ENCODE measurements at regions not wholly inside any gene's neighbourhood (a gene's known extent, or its start where the extent isn't known, plus 50 kb on each side); places are given as distances from the start of the nearest gene placed in this dataset.
"Not testable (repeated sequence)": the region's sequence is repeated elsewhere in the genome, so short reads cannot be mapped to it uniquely, and the experiment has no call there.

DNA sequence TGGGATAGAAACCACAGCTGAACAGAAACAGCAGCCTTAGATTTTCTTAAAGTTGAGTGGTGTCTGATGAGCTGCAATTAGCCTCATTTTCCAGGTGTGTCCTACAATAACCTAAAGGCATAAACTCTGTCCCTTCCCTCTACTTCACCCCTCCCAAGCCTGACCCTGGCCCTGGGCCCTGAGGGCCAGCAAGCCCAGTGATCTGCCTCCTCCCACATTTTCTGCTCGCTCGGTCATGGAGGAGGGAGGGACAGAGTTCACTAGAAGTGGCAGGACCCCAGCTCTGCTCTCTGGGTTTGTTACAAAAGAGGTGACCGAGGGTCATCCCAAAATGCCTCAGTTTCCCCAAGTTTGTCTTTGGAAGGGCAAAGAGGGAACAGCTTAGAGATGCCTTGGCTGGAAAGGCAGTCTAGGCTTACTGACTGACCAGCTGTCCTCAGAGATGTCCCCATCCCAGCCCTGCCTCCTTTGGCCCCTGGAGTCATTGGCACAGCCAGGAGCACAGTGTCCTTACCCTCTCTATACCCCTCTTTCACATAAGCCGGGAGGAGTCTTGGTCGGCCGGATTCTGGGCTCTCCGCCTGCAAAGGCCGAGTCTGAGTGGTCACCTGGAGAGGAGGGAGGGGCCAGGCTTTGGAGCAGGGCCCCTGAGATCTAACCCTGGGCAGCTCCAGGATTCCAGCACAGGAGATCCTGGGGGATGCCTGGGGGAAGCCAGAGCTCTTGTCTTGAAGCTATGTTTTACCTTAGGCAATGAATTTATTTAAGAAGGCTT lies 172.7 kb downstream of the PTPRU start:
- Histone ChIP-seq H3K4me3 (no peak overlapping the region), H3K9me3 (no peaks in the 10 kb centered on the region), H3K4me1 (ENCODE audit: low read depth) (no peaks in the 10 kb centered on the region), H3K36me3 (ENCODE audit: low read depth) (no peaks in the 10 kb centered on the region)
- intact Hi-C loops (cut with DNase I, micrococcal nuclease): no loop called here
- ATAC-seq: no peak
- no peak for DNase-seq
- TF ChIP-seq, protein P1, sequence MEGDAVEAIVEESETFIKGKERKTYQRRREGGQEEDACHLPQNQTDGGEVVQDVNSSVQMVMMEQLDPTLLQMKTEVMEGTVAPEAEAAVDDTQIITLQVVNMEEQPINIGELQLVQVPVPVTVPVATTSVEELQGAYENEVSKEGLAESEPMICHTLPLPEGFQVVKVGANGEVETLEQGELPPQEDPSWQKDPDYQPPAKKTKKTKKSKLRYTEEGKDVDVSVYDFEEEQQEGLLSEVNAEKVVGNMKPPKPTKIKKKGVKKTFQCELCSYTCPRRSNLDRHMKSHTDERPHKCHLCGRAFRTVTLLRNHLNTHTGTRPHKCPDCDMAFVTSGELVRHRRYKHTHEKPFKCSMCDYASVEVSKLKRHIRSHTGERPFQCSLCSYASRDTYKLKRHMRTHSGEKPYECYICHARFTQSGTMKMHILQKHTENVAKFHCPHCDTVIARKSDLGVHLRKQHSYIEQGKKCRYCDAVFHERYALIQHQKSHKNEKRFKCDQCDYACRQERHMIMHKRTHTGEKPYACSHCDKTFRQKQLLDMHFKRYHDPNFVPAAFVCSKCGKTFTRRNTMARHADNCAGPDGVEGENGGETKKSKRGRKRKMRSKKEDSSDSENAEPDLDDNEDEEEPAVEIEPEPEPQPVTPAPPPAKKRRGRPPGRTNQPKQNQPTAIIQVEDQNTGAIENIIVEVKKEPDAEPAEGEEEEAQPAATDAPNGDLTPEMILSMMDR (IDR thresholded peaks at IDR 0.05): no peak

DNA sequence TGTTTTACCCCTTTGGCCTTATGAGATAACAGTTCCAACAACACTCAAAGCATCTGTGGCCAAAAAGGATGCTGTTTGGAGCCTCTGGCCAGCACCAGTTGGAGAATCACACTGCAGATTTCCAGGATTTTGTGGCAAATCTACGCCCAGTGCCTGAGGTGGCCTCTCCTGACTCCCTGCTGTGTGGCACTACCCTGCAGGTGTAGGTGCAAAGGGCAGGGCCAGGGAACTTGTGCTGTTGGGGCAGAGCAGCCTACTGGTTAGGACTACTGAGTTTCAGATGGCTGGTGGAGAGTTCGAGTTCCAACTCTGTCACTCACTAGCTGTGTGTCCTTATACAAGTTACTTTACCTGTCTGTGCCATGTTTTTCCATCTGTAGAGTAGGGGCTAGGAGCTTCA lies 170.5 kb downstream of the PTPRU start:
- H3K4me1 ChIP-seq (ENCODE audit: low read depth): no peaks in the 10 kb centered on the region
- intact Hi-C loops (cut with DNase I, micrococcal nuclease): no loop called here
- no peaks in the 10 kb centered on the region for H3K9me3 ChIP-seq
- no peak for DNase-seq
- TF ChIP-seq, protein P1 (IDR thresholded peaks at IDR 0.05): no peak
- no peaks in the 10 kb centered on the region for H3K36me3 ChIP-seq (ENCODE audit: low read depth)
- ATAC-seq: no peak
- H3K4me3 ChIP-seq: no peak overlapping the region

DNA sequence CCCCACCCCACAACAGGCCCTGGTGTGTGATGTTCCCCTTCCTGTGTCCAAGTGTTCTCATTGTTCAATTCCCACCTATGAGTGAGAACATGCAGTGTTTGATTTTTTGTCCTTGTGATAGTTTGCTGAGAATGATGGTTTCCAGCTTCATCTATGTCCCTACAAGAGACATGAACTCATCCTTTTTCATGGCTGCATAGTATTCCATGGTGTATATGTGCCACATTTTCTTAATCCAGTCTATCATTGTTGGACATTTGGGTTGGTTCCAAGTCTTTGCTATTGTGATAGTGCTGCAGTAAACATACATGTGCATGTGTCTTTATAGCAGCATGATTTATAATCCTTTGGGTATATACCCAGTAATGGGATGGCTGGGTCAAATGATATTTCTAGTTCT lies 163.9 kb downstream of the PTPRU start:
- ATAC-seq; H3K36me3 ChIP-seq (ENCODE audit: low read depth); H3K9me3 ChIP-seq; H3K4me1 ChIP-seq (ENCODE audit: low read depth); intact Hi-C loops (cut with DNase I, micrococcal nuclease); DNase-seq; H3K4me3 ChIP-seq: not testable (repeated sequence)

DNA sequence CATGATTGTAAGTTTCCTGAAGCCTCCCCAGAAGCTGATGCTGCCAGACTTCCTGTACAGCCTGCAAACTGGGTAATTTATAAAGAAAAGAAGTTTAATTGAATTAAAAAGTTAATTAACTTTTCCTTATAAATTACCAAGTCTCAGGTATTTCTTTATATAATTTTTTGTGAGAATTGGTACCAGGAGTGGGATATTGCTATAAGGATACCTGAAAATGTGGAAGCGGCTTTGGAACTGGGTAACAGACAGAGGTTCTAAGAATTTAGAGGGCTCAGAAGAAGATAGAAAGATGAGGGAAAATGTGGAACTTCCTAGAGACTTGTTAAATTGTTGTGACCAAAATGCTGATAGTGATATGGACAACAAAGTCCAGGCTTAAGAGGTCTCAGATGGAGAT lies 163.1 kb downstream of the PTPRU start:
- DNase-seq (no peak), ATAC-seq (no peak)
- peaks cover 2% of the 10 kb centered on the region for H3K9me3 ChIP-seq
- no peaks in the 10 kb centered on the region for H3K4me1 ChIP-seq (ENCODE audit: low read depth)
- TF ChIP-seq, protein P1 (IDR thresholded peaks at IDR 0.05): no peak
- intact Hi-C loops (cut with DNase I, micrococcal nuclease): no loop called here
- no peaks in the 10 kb centered on the region for H3K36me3 ChIP-seq (ENCODE audit: low read depth)
- no peak overlapping the region for H3K4me3 ChIP-seq

DNA sequence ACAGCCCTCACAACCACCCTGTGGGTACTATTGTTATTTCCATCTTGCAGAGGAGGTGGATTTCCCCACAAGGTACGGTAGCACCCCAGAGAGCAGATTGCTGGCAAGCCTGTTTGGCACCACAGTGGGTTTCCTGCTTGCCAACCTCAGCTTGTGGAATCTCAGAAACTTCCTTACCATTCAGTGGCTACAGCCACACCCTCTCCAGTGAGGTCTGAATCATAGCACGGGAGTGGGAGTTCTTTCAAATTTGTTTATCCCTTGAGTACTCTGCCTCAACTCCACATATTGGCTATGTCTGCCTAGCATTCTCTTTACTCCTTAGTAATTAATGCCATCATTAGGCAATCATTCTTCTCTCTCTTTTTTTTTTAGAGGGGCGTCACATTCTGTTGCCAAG lies 162.1 kb downstream of the PTPRU start:
- H3K4me3 ChIP-seq: no peak overlapping the region
- H3K9me3 ChIP-seq: peaks cover 2% of the 10 kb centered on the region
- no peak for DNase-seq
- TF ChIP-seq, protein P1 (IDR thresholded peaks at IDR 0.05): no peak
- intact Hi-C loops (cut with DNase I, micrococcal nuclease): no loop called here
- no peak for ATAC-seq
- H3K4me1 ChIP-seq (ENCODE audit: low read depth): no peaks in the 10 kb centered on the region
- H3K36me3 ChIP-seq (ENCODE audit: low read depth): no peaks in the 10 kb centered on the region

DNA sequence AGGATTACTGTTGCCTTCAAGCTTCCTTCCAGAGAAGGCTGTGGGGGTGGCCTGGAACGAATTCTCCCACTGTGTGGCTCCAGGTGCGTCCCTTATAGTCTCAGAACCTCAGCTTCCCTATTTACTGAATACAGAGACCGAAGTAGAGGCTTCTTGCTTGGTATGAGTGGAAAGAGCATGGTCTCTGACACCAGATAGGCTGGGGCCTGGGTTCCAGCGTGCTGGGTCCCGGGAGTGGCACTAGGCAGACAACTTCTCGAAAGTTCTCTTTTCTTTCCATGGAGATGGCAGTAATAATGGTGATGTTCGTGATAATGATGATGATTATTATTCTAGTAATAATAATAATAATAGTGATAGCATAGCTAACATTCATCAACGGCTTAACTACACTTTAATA lies 161.7 kb downstream of the PTPRU start:
- H3K9me3 ChIP-seq: peaks cover 2% of the 10 kb centered on the region
- no peaks in the 10 kb centered on the region for H3K36me3 ChIP-seq (ENCODE audit: low read depth)
- H3K4me1 ChIP-seq (ENCODE audit: low read depth): no peaks in the 10 kb centered on the region
- no peak overlapping the region for H3K4me3 ChIP-seq
- TF ChIP-seq, protein P1 (IDR thresholded peaks at IDR 0.05): no peak
- no peak for ATAC-seq
- intact Hi-C loops (cut with DNase I, micrococcal nuclease): no loop called here
- DNase-seq: no peak

Measured in mucosa of descending colon (tissue), 3 donors.